ENCODE measurements at regions not wholly inside any gene's neighbourhood (a gene's known extent, or its start where the extent isn't known, plus 50 kb on each side); places are given as distances from the start of the nearest gene placed in this dataset.

- ATAC-seq (ENCODE audit: low read depth) = no peak
- intact Hi-C loops (cut with micrococcal nuclease) = no loop called here
- H3K4me1 ChIP-seq (ENCODE audit: control insufficient read depth in 2 of 2, insufficient read depth in 2 of 2, low read length in 2 of 2) = no peaks in the 10 kb centered on the region
- no peak overlapping the region for H3K4me3 ChIP-seq (ENCODE audit: control extremely low read depth in 1 of 5, extremely low read depth in 1 of 5, insufficient read depth in 1 of 5, low read depth in 2 of 5, low read length in 4 of 5)
- TF ChIP-seq CTCF (IDR thresholded peaks at IDR 0.05) = no peak
- no peak for TF ChIP-seq EZH2 (IDR thresholded peaks at IDR 0.05; ENCODE audit: borderline replicate concordance, insufficient read depth, low read depth, low read length, poor library complexity, severe bottlenecking)
- no peaks in the 10 kb centered on the region for H3K36me3 ChIP-seq (replicated peaks in 1 of 2; ENCODE audit: control extremely low read depth in 1 of 2, control insufficient read depth in 1 of 2, extremely low read depth in 1 of 2, insufficient read depth in 2 of 2, low read length in 1 of 2)
- H3K27ac ChIP-seq (ENCODE audit: low read length in 2 of 2) = no peak overlapping the region
- H3K9ac ChIP-seq (ENCODE audit: low read length) = no peak overlapping the region
- POLR2A ChIA-PET = no interaction called here
- H3K27me3 ChIP-seq (replicated peaks in 1 of 4; ENCODE audit: control extremely low read depth in 1 of 4, control insufficient read depth in 3 of 4, insufficient read depth in 4 of 4, low read length in 3 of 4) = no peaks in the 10 kb centered on the region
- no peak overlapping the region for H3K4me2 ChIP-seq (replicated peaks; ENCODE audit: low read depth, low read length, poor library complexity, severe bottlenecking)
- no peak overlapping the region for H2AFZ ChIP-seq (ENCODE audit: insufficient read depth, low read depth, low read length, poor library complexity, severe bottlenecking)
- no CpG with 5 or more reads among the region's 2 CpGs for WGBS (ENCODE audit: insufficient coverage)
- no peaks in the 10 kb centered on the region for H3K9me3 Mint-ChIP-seq (ENCODE audit: insufficient read depth)
- no peaks in the 10 kb centered on the region for H3K27me3 Mint-ChIP-seq
- H3K27ac Mint-ChIP-seq = no peak overlapping the region
- DNase-seq = no peak
- CTCF ChIA-PET = interaction anchor here (0.7 to 4.2 kb wide), 3 partner anchors 9 to 165 kb away, joined by 3 to 19 read pairs (median 3); no protein-coding TSS in a partner anchor
- peaks cover 12% of the 10 kb centered on the region for H3K4me1 Mint-ChIP-seq
- no peaks in the 10 kb centered on the region for H3K9me3 ChIP-seq (ENCODE audit: control extremely low read depth in 1 of 3, control insufficient read depth in 2 of 3, insufficient read depth in 1 of 3, low read length in 2 of 3)
- no peaks in the 10 kb centered on the region for H4K20me1 ChIP-seq (ENCODE audit: control insufficient read depth, insufficient read depth, low read length, poor library complexity, severe bottlenecking)
- no peak overlapping the region for H3K4me3 Mint-ChIP-seq
- H3K79me2 ChIP-seq (ENCODE audit: control insufficient read depth, insufficient read depth, low read length) = no peaks in the 10 kb centered on the region
Measured at GRCh38 chrX:109878236-109878635, 124.7 kb upstream of the TMEM164 start.

- Histone ChIP-seq H3K4me3 (ENCODE audit: control extremely low read depth in 1 of 5, extremely low read depth in 1 of 5, insufficient read depth in 1 of 5, low read depth in 2 of 5, low read length in 4 of 5) (no peak overlapping the region), H3K27ac (ENCODE audit: low read length in 2 of 2) (no peak overlapping the region), H3K27me3 (replicated peaks in 1 of 4; ENCODE audit: control extremely low read depth in 1 of 4, control insufficient read depth in 3 of 4, insufficient read depth in 4 of 4, low read length in 3 of 4) (no peaks in the 10 kb centered on the region), H3K4me1 (ENCODE audit: control insufficient read depth in 2 of 2, insufficient read depth in 2 of 2, low read length in 2 of 2) (no peaks in the 10 kb centered on the region), H3K36me3 (replicated peaks in 1 of 2; ENCODE audit: control extremely low read depth in 1 of 2, control insufficient read depth in 1 of 2, extremely low read depth in 1 of 2, insufficient read depth in 2 of 2, low read length in 1 of 2) (no peaks in the 10 kb centered on the region), H3K79me2 (ENCODE audit: control insufficient read depth, insufficient read depth, low read length) (no peaks in the 10 kb centered on the region), H3K9ac (ENCODE audit: low read length) (no peak overlapping the region), H3K9me3 (ENCODE audit: control extremely low read depth in 1 of 3, control insufficient read depth in 2 of 3, insufficient read depth in 1 of 3, low read length in 2 of 3) (no peaks in the 10 kb centered on the region), H3K4me2 (replicated peaks; ENCODE audit: low read depth, low read length, poor library complexity, severe bottlenecking) (no peak overlapping the region), H4K20me1 (ENCODE audit: control insufficient read depth, insufficient read depth, low read length, poor library complexity, severe bottlenecking) (no peaks in the 10 kb centered on the region), H2AFZ (ENCODE audit: insufficient read depth, low read depth, low read length, poor library complexity, severe bottlenecking) (no peak overlapping the region)
- POLR2A ChIA-PET = interaction anchor here (0.7 kb wide), 1 partner anchor 175 kb away, joined by 3 read pairs; no protein-coding TSS in a partner anchor
- WGBS (ENCODE audit: insufficient coverage) = no CpG with 5 or more reads among the region's 2 CpGs
- DNase-seq (no peak), ATAC-seq (ENCODE audit: low read depth) (no peak)
- Mint-ChIP-seq H3K27me3 (no peaks in the 10 kb centered on the region), H3K4me1 (peaks cover 12% of the 10 kb centered on the region), H3K4me3 (no peak overlapping the region), H3K27ac (no peak overlapping the region), H3K9me3 (ENCODE audit: insufficient read depth) (no peaks in the 10 kb centered on the region)
- CTCF ChIA-PET = interaction anchor here (1.5 to 4.2 kb wide), 3 partner anchors 9 to 23 kb away, joined by 5 to 19 read pairs (median 5); no protein-coding TSS in a partner anchor
- TF ChIP-seq CTCF (IDR thresholded peaks at IDR 0.05) = no peak
- TF ChIP-seq EZH2 (IDR thresholded peaks at IDR 0.05; ENCODE audit: borderline replicate concordance, insufficient read depth, low read depth, low read length, poor library complexity, severe bottlenecking) = no peak
- intact Hi-C loops (cut with micrococcal nuclease) = loop anchor here (5.0 to 10.0 kb wide), 2 partner anchors 148 to 265 kb away; partner anchors contain the start of gene ACSL4
Measured at GRCh38 chrX:109879991-109880390, 122.9 kb upstream of the TMEM164 start.

All from B cell (primary cell).